HepG2 (cell line): ENCODE measurements at regions not wholly inside any gene's neighbourhood (a gene's known extent, or its start where the extent isn't known, plus 50 kb on each side); places are given as distances from the start of the nearest gene placed in this dataset.

Experiments
- ATAC-seq: fragments of 200-7000 bp; cut with Tn5 transposase; 3 replicates; pipeline ENCODE4 v1.9.1; 2020; ENCODE audit warnings: mild to moderate bottlenecking, moderate library complexity
- BruUV-seq: library from RNA; stranded (reverse); fragments of 400-500 nt; replicated peaks from 2 replicates; lab custom pipeline; 2021; lab: Mats Ljungman, UMichigan
- CTCF ChIA-PET: fragments of 300-600 bp; formaldehyde crosslinking; extraction: SDS; loops from one replicate; lab custom pipeline; 2021; ENCODE audit warnings: low total read pairs, inconsistent platforms, low intra/inter-chr PET ratio; lab: Yijun Ruan, JAX
- POLR2A ChIA-PET: fragments of 350-600 bp; sonication (Branson Sonifier 250); formaldehyde crosslinking; loops from one replicate; lab custom pipeline; 2020; ENCODE audit warnings: antibody characterized with exemption, inconsistent platforms; lab: Yijun Ruan, JAX
- DNase-seq: peaks from one replicate; pipeline ENCODE4 v3.0.0-alpha.2; 2015; ENCODE audit warnings: low spot score
- FAIRE-seq: peaks from 3 replicates; lab custom pipeline; 2011; peaks lifted over from hg19 to GRCh38; lab: Jason Lieb, UNC
- H2AFZ ChIP-seq: one replicate; pipeline ENCODE4 v1.6.1; 2011; ENCODE audit warnings: low read length, inconsistent platforms
- H3K27ac ChIP-seq: fragments of 300-600 bp; 3 replicates; pipeline ENCODE4 v1.8.0; 2011; ENCODE audit warnings: mixed run types, mild to moderate bottlenecking, mixed read lengths, low read length, inconsistent platforms; ENCODE audit not compliant: insufficient read depth; ENCODE audit errors: extremely low read length
- H3K27me3 ChIP-seq, 2 experiments: fragments of 200-600 bp in 1 of 2; 2 replicates in 1 of 2; 3 replicates in 1 of 2; pipeline versions ENCODE4 v1.6.0 to v1.8.0; 2011; ENCODE audit warnings: low read length in 2 of 2, mild to moderate bottlenecking in 2 of 2, moderate library complexity in 2 of 2, inconsistent platforms in 1 of 2; ENCODE audit not compliant: insufficient read depth in 2 of 2, control insufficient read depth in 1 of 2
- H3K36me3 ChIP-seq, 2 experiments: fragments of 200-600 bp in 1 of 2; replicated peaks in 1 of 2; 2 replicates in 1 of 2; 3 replicates in 1 of 2; pipeline versions ENCODE4 v1.5.1 to v1.8.0; 2011; ENCODE audit warnings: low read length in 2 of 2, inconsistent platforms in 1 of 2; ENCODE audit not compliant: insufficient read depth in 2 of 2, control insufficient read depth in 1 of 2
- H3K4me1 ChIP-seq: 2 replicates; pipeline ENCODE4 v1.5.1; 2012; ENCODE audit warnings: low read length, inconsistent platforms; ENCODE audit not compliant: insufficient read depth
- H3K4me2 ChIP-seq: 2 replicates; pipeline ENCODE4 v1.6.0; 2011; ENCODE audit warnings: low read depth, low read length, inconsistent platforms
- H3K4me3 ChIP-seq, 3 experiments: fragments of 200-600 bp in 1 of 3; sonication (generic), shearing (Covaris generic) in 1 of 3; replicated peaks in 1 of 3; 2 replicates each; pipeline ENCODE4 v1.5.1; 2011 to 2016; ENCODE audit warnings: low read length in 3 of 3, inconsistent platforms in 2 of 3, low read depth in 2 of 3, mild to moderate bottlenecking in 2 of 3, control low read depth in 1 of 3, mixed read lengths in 1 of 3; ENCODE audit not compliant: insufficient read depth in 1 of 3
- H3K79me2 ChIP-seq: one replicate; pipeline ENCODE4 v1.6.1; 2011; ENCODE audit warnings: low read length, inconsistent platforms; ENCODE audit not compliant: insufficient read depth
- H3K9ac ChIP-seq: 2 replicates; pipeline ENCODE4 v1.6.0; 2011; ENCODE audit warnings: mild to moderate bottlenecking, low read depth, low read length, inconsistent platforms; ENCODE audit not compliant: insufficient read depth
- H3K9me3 ChIP-seq: 2 replicates; pipeline ENCODE4 v1.5.1; 2012; ENCODE audit warnings: mild to moderate bottlenecking, low read length
- H4K20me1 ChIP-seq: 2 replicates; pipeline ENCODE4 v1.6.0; 2011; ENCODE audit warnings: inconsistent platforms, mild to moderate bottlenecking, low read length, moderate library complexity; ENCODE audit not compliant: insufficient read depth
- CREM ChIP-seq, 2 experiments: sonication (generic) in 1 of 2; formaldehyde crosslinking in 1 of 2; IDR thresholded peaks; 2 replicates each; pipeline versions ENCODE4 v1.4.0 to v1.6.1; 2016 to 2020; ENCODE audit warnings: antibody characterized with exemption in 1 of 2, mild to moderate bottlenecking in 1 of 2, missing genetic modification reagents in 1 of 2
- FOXM1 ChIP-seq: sonication (generic); formaldehyde crosslinking; IDR thresholded peaks from 2 replicates; pipeline ENCODE4 v1.5.0; 2020; ENCODE audit warnings: missing genetic modification reagents
- IRX3 ChIP-seq: sonication (generic); formaldehyde crosslinking; IDR thresholded peaks from 2 replicates; pipeline ENCODE4 v1.8.1; 2023; ENCODE audit warnings: mild to moderate bottlenecking, low read depth, missing genetic modification reagents, borderline replicate concordance
- PRMT3 ChIP-seq: sonication (generic); formaldehyde crosslinking; IDR thresholded peaks from 2 replicates; pipeline ENCODE4 v1.8.1; 2022; ENCODE audit warnings: low read depth, mild to moderate bottlenecking, moderate library complexity, missing genetic modification reagents, borderline replicate concordance
- WGBS: methylation state at CpG from one replicate; pipeline ENCODE4 v1.1.6; 2017; ENCODE audit warnings: low lambda C conversion rate; 5-methylcytosine and 5-hydroxymethylcytosine counted together
- in situ Hi-C: cut with HindIII; loops from 2 replicates; pipeline ENCODE4 v1.10.0; 2017; ENCODE audit warnings: low pct_unique_long_range_greater_than_20kb; ENCODE audit not compliant: extremely low pct_ligation_motif_present
- intact Hi-C: fragments of 100-400 bp; cut with micrococcal nuclease; formaldehyde crosslinking; loops from one replicate; pipeline ENCODE4 v1.10.0; 2022; ENCODE audit not compliant: unreplicated experiment
- TF ChIP-seq, protein P1 (sequence below): sonication (generic); formaldehyde crosslinking; IDR thresholded peaks from 2 replicates; pipeline ENCODE4 v1.4.0; 2020; ENCODE audit warnings: missing genetic modification reagents, mild to moderate bottlenecking, borderline replicate concordance
- TF ChIP-seq, protein P2 (sequence below): IDR thresholded peaks from 2 replicates; pipeline ENCODE4 v1.6.1; 2012; ENCODE audit warnings: low read length, improper control_type of control experiment

DNA sequence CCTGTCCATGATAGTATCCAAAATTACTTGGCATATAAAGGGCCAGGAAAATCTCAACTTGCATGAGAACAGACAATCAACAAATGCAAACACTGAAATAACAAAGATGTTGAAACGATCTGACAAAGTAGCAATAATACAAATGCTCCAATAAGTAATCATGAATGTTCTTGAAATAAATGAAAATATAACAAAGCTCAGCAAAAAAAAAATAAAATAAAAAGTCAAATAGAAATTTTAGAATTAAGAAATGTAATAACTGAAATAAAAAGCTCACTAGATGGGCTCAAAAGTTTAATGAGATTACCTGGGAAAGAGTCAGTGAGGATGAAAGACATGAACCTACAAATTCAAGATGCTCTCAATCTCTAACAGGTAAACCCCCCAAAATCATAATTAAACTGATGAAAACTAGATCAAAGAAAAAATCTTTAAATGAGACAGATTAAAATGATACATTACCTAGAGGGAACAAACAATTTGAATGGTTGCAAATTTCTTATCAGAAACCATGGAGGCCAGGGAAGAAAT is 319.0 kb upstream of the IRX3 start (continued):
- TF ChIP-seq, protein P1, sequence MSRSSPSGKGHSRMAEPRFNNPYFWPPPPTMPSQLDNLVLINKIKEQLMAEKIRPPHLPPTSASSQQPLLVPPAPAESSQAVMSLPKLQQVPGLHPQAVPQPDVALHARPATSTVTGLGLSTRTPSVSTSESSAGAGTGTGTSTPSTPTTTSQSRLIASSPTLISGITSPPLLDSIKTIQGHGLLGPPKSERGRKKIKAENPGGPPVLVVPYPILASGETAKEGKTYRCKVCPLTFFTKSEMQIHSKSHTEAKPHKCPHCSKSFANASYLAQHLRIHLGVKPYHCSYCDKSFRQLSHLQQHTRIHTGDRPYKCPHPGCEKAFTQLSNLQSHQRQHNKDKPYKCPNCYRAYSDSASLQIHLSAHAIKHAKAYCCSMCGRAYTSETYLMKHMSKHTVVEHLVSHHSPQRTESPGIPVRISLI: no peak

DNA sequence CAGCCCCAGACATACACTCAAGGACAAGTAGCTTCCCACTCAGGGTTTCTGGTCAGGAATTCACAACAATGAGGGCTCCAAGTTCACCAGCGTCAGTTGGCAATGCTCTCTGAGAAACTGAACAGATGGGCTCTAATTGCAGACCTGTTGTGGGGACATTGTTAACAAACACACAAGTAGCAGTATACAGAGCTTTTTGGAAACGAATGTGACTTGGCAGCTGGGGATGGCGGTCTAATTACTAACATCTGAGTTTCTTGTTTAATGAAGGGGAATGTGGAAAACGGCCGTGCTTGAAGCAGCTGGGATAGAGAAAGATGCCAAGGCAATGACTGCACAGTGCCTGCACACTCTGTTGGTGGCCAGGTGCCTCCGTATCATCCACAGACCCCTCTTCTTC is 316.1 kb upstream of the IRX3 start:
- H3K4me2 ChIP-seq: no peak overlapping the region
- H3K27ac ChIP-seq: no peak overlapping the region
- ChIA-PET CTCF (no interaction called here), POLR2A (no interaction called here)
- 0 out of 2 replicates have a peak, but pooled peaks cover 4% of the 10 kb centered on the region for H3K9me3 ChIP-seq
- BruUV-seq: no TSS peak
- no peak overlapping the region for H3K4me3 ChIP-seq
- H2AFZ ChIP-seq: no peak overlapping the region
- H3K79me2 ChIP-seq: no peaks in the 10 kb centered on the region
- ATAC-seq: no peak
- no peak for FAIRE-seq
- TF ChIP-seq IRX3 (CRISPR knock-in tag): no peak
- no peak for TF ChIP-seq FOXM1 (CRISPR knock-in tag)
- TF ChIP-seq, protein P2, sequence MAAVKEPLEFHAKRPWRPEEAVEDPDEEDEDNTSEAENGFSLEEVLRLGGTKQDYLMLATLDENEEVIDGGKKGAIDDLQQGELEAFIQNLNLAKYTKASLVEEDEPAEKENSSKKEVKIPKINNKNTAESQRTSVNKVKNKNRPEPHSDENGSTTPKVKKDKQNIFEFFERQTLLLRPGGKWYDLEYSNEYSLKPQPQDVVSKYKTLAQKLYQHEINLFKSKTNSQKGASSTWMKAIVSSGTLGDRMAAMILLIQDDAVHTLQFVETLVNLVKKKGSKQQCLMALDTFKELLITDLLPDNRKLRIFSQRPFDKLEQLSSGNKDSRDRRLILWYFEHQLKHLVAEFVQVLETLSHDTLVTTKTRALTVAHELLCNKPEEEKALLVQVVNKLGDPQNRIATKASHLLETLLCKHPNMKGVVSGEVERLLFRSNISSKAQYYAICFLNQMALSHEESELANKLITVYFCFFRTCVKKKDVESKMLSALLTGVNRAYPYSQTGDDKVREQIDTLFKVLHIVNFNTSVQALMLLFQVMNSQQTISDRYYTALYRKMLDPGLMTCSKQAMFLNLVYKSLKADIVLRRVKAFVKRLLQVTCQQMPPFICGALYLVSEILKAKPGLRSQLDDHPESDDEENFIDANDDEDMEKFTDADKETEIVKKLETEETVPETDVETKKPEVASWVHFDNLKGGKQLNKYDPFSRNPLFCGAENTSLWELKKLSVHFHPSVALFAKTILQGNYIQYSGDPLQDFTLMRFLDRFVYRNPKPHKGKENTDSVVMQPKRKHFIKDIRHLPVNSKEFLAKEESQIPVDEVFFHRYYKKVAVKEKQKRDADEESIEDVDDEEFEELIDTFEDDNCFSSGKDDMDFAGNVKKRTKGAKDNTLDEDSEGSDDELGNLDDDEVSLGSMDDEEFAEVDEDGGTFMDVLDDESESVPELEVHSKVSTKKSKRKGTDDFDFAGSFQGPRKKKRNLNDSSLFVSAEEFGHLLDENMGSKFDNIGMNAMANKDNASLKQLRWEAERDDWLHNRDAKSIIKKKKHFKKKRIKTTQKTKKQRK: no peak
- TF ChIP-seq PRMT3 (CRISPR knock-in tag): no peak
- no peak for TF ChIP-seq CREM (IDR thresholded peaks at IDR 0.05)
- no peak for TF ChIP-seq CREM (CRISPR knock-in tag; IDR thresholded peaks at IDR 0.05)
- DNase-seq: no peak
- H3K9ac ChIP-seq: no peak overlapping the region
- in situ Hi-C loops: no loop called here
- H4K20me1 ChIP-seq: no peaks in the 10 kb centered on the region
- intact Hi-C loops: no loop called here
- 33% methylated on average over 6 of the region's 6 CpGs for WGBS
- no peaks in the 10 kb centered on the region for H3K36me3 ChIP-seq
- H3K4me1 ChIP-seq: no peaks in the 10 kb centered on the region
- no peaks in the 10 kb centered on the region for H3K27me3 ChIP-seq
